Erythroblast (primary cell): ENCODE measurements at regions not wholly inside any gene's neighbourhood (a gene's known extent, or its start where the extent isn't known, plus 50 kb on each side); places are given as distances from the start of the nearest gene placed in this dataset.
"Not testable (repeated sequence)": the region's sequence is repeated elsewhere in the genome, so short reads cannot be mapped to it uniquely, and the experiment has no call there.

Experiments
- DNase-seq, 2 experiments: peaks; one replicate each; lab custom pipeline; 2025; lab: John Stamatoyannopoulos, UW
- GATA1 ChIP-seq: IDR thresholded peaks from 2 replicates; pipeline ENCODE4 v1.6.1; 2011; ENCODE audit warnings: low read depth, mild to moderate bottlenecking, control low read depth, low read length, moderate library complexity
- POLR2A ChIP-seq: IDR thresholded peaks from 2 replicates; pipeline ENCODE4 v1.6.1; 2011; ENCODE audit warnings: mild to moderate bottlenecking, low read length

DNA sequence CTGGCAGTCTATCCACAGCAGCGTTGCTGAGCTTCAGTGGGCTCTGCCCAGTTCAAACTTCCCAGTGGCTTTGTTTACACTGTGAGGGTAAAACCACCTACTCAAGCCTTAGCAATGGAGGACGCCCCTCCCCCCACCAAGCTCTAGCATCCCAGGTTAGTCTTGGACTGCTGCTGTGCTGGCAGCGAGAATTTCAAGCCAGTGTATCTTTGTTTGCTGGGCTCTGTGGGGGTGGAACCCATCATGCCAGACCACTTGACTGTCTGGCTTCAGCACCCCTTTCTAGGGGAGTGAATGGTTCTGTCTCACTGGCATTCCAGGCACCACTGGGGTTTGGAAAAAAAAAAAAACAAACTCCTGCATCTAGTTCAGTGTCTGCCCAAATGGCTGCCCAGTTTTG, 249.7 kb upstream of the SYNCRIP start:
- no peak for TF ChIP-seq POLR2A
- TF ChIP-seq GATA1: no peak
- DNase-seq: no peak

DNA sequence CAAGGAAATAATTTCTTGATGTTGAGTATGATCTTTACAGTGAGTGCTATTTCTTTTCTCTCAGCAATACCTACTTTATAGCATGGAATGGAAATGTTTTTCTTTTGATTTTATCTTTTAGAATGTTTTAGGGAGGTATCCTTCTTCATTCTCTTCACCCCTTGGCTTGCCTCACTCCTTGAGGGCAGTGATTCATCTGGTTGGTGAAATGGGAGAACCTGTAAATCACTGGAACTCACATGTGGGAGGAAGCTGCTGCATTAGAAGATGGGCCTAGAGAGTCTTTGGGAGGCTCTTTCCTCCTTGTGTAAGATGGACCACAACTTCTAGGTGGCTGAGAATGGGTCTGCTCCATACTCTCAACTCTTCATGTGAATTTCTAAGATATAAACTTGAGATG, 244.8 kb upstream of the SYNCRIP start:
- no peak for TF ChIP-seq GATA1
- no peak for TF ChIP-seq POLR2A
- DNase-seq: no peak

GRCh38 chr6:85868685-85869084, 226.0 kb upstream of the SYNCRIP start:
- TF ChIP-seq GATA1: no peak
- no peak for TF ChIP-seq POLR2A

DNA sequence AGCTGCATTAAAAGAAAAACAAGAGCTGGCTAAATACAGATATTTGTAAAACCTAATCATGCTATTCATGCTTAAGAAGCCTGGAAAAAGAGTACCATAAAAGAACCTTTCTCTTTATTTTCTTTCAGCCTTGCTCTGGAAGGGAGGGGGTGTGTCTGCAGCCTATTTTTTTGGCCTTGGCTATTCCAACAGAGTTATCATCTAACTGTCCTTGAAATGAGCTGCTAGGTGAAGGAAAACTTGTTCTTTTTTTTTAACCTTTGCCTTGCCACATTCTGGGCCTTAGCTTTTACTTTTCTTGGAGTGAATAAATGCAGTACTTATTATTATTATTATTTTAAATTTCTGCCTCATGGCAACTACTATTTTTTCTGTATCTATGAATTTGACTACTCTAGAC, 224.9 kb upstream of the SYNCRIP start:
- TF ChIP-seq POLR2A: no peak
- no peak for TF ChIP-seq GATA1
- no peak for DNase-seq

More at GRCh38 chr6:85868685-85869084, 226.0 kb upstream of the SYNCRIP start:
- DNase-seq: no peak

- no peak for DNase-seq
- TF ChIP-seq GATA1 (no peak), POLR2A (no peak)
These were observed 224.2 kb upstream of the SYNCRIP start for GRCh38 chr6:85866758-85867401.

DNA sequence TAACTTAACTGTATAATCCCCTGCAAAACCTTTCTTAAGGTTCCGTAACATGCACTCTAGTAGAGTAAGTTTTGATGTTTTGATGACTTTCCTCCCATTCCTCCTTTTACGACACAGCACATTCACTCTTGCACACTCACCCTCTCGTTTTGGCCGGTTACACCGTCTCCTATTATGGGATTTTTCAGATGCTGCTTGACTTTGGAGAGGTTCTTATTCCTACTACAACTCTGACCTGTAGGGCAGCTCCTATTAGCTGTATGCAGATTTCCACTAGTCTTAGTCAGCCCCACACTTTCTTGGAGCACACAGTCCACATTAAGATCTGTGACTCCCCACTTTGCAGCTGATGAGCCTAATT, 223.7 kb upstream of the SYNCRIP start:
- TF ChIP-seq POLR2A (no peak), GATA1 (no peak)
- no peak for DNase-seq

GRCh38 chr6:85865420-85866369, 223.0 kb upstream of the SYNCRIP start:
- TF ChIP-seq GATA1 (no peak), POLR2A (no peak)
- DNase-seq: no peak

GRCh38 chr6:85864453-85865401, 222.0 kb upstream of the SYNCRIP start:
- DNase-seq: no peak
- TF ChIP-seq GATA1: no peak
- TF ChIP-seq POLR2A: no peak

GRCh38 chr6:85856235-85856634, 213.5 kb upstream of the SYNCRIP start:
- TF ChIP-seq POLR2A (no peak), GATA1 (no peak)
- no peak for DNase-seq

GRCh38 chr6:85838351-85839119, 195.8 kb upstream of the SYNCRIP start:
- not testable (repeated sequence) for DNase-seq

DNA sequence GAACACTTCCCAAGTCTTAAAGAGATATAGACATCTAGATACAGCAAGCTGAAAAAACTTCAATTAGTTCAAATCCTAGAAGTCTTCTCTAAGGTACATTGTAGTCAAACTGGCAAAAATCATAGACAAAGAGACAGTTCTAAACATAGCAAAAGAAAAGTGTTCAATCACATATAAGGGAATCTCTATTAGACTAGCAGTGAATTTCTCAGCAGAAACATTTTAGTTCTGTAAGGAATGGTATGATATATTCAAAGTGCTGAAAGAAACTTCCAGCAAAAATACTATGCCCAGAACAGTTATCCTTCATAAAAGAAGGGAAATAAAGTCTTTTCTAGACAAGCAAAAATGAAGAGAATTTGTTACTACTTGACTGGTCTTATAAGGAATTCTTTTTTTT, 186.3 kb upstream of the SYNCRIP start:
- DNase-seq: no peak
- TF ChIP-seq GATA1 (no peak), POLR2A (no peak)

- DNase-seq: no peak
- TF ChIP-seq POLR2A (no peak), GATA1 (no peak)
These were observed 184.3 kb upstream of the SYNCRIP start for GRCh38 chr6:85826997-85827396.

GRCh38 chr6:85824329-85824728, 181.6 kb upstream of the SYNCRIP start:
- TF ChIP-seq GATA1 (no peak), POLR2A (no peak)
- DNase-seq: no peak
